ENCODE measurements at regions not wholly inside any gene's neighbourhood (a gene's known extent, or its start where the extent isn't known, plus 50 kb on each side); places are given as distances from the start of the nearest gene placed in this dataset.

DNA sequence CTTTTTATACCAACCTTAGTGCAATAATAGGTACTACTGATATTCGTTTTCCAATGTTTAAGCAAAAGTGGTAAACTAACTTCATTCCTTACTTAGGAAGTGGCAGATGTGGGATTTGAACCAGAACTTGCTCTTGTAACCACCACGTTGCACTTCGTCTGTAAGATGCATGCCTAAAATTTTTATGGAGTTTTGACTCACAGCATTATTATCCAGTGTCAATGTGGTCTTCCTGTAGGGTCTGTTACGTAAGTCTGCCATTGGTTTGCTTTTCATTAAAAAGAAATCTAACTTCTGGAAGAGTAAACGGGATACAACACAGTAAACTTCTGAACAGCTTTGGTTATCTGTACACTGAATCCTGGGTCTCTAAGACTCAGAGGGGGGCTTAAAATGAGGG is 521.0 kb upstream of the WWC1 start:
- no peak overlapping the region for H3K27ac Mint-ChIP-seq
- no peaks in the 10 kb centered on the region for H3K27me3 Mint-ChIP-seq
- ChIA-PET CTCF (no interaction called here), POLR2A (no interaction called here)
- H3K9me3 Mint-ChIP-seq, result no peaks in the 10 kb centered on the region
- DNase-seq, result no peak
- intact Hi-C loops (cut with micrococcal nuclease), result no loop called here
- no peak overlapping the region for H3K4me3 Mint-ChIP-seq
- no peaks in the 10 kb centered on the region for H3K36me3 Mint-ChIP-seq
- H3K4me1 Mint-ChIP-seq (ENCODE audit: low read depth), result no peaks in the 10 kb centered on the region

DNA sequence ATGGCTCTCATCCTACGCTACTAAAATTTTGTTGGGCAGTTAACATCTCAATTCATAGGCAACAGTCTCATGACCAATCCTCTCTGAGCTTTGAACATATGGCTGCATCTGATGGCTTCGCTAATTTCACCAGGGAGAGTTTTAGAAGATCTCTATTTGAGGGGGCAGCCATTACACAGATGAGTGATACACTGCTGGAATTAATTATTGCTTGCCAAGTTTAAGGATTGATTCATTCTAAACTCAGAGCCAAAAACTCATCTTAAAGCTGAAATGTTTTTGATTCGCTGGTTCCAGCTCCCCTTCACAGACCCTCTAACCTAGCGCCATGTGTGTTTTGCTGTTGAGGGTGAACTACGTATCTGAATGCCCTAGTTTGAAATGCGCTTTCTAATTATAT is 519.9 kb upstream of the WWC1 start:
- H3K27ac Mint-ChIP-seq, result no peak overlapping the region
- intact Hi-C loops (cut with micrococcal nuclease), result no loop called here
- no peaks in the 10 kb centered on the region for H3K9me3 Mint-ChIP-seq
- ChIA-PET CTCF (no interaction called here), POLR2A (no interaction called here)
- H3K36me3 Mint-ChIP-seq, result no peaks in the 10 kb centered on the region
- H3K4me1 Mint-ChIP-seq (ENCODE audit: low read depth), result no peaks in the 10 kb centered on the region
- no peaks in the 10 kb centered on the region for H3K27me3 Mint-ChIP-seq
- DNase-seq, result no peak
- H3K4me3 Mint-ChIP-seq, result no peak overlapping the region

DNA sequence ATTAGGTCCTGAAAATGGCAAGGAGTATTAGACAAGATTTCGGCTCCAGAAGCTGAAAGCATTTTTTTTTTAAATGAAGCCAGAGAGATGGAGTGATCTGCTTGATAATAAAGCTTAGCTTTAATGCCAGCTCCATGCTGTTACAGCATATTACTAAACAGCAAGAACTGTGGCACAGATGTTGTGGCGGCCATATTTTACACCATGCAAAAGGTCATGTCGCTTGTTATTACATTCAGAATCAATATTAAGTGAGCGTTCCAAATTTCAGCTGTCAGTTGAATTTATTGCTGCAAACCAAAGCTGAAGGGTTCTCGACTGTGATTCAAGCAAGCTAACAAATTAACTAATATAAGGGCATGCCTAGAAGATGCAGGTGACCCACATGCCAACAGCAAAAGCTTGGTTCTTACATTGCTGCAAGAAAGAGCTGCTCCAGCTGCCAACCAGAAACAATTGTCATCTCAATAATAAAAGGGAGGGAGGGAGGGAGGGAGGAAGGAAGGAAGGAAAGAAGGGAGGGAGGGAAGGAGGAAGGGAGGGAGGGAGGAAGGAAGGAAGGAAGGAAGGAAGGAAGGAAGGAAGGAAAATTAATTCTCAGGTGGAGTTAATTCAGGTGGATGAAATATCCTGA is 517.7 kb upstream of the WWC1 start:
- DNase-seq, result no peak
- no peak overlapping the region for H3K4me3 Mint-ChIP-seq
- CTCF ChIA-PET, result interaction anchor here (0.7 kb wide), 1 partner anchor 212 kb away, joined by 3 read pairs; no protein-coding TSS in a partner anchor
- intact Hi-C loops (cut with micrococcal nuclease), result no loop called here
- POLR2A ChIA-PET, result no interaction called here
- no peaks in the 10 kb centered on the region for H3K4me1 Mint-ChIP-seq (ENCODE audit: low read depth)
- H3K36me3 Mint-ChIP-seq, result no peaks in the 10 kb centered on the region
- no peaks in the 10 kb centered on the region for H3K9me3 Mint-ChIP-seq
- no peak overlapping the region for H3K27ac Mint-ChIP-seq
- H3K27me3 Mint-ChIP-seq, result no peaks in the 10 kb centered on the region

DNA sequence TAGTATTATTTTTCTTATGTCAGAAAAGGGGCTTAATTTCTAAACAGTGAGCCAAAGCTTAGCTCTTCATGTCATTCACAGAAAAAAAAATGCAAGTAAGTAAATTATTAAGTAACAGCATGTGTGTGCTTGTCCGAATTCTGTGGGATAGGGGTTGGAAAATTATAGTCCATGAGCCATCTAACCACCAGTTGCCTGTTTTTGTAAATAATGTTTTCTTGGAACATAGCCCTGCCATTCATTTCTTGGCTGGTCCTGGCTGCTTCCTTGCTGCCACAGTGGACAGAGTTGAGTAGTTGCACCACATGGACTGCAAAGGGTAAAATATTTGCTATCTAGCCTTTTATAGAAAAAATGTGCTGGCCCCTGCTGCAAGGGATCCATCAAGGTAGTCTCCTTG is 513.7 kb upstream of the WWC1 start:
- no peaks in the 10 kb centered on the region for H3K27me3 Mint-ChIP-seq
- POLR2A ChIA-PET, result no interaction called here
- intact Hi-C loops (cut with micrococcal nuclease), result no loop called here
- no peaks in the 10 kb centered on the region for H3K4me1 Mint-ChIP-seq (ENCODE audit: low read depth)
- H3K27ac Mint-ChIP-seq, result no peak overlapping the region
- H3K4me3 Mint-ChIP-seq, result no peak overlapping the region
- no peaks in the 10 kb centered on the region for H3K36me3 Mint-ChIP-seq
- CTCF ChIA-PET, result no interaction called here
- DNase-seq, result no peak
- H3K9me3 Mint-ChIP-seq, result no peaks in the 10 kb centered on the region

DNA sequence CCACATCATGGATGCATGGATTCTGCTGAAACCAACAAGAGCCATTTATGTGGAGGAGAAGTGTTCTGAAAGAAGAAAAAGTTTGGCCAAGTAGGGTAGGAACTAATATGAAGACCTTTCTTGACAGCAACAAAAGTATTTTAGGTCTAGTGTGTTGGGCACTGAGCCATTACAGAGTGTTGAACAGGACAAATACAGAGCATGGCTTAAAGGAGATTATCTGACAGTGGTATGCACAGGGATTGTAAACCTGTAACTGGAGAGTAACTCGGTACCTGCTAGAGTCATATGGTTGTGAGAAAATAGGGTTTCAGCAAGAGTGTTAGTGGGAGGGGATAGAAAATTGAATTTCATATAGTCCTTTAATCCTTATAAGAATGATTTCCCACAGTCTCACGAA is 513.2 kb upstream of the WWC1 start:
- Mint-ChIP-seq H3K4me1 (ENCODE audit: low read depth) (no peaks in the 10 kb centered on the region), H3K9me3 (no peaks in the 10 kb centered on the region), H3K36me3 (no peaks in the 10 kb centered on the region), H3K27me3 (no peaks in the 10 kb centered on the region), H3K4me3 (no peak overlapping the region), H3K27ac (no peak overlapping the region)
- DNase-seq, result no peak
- ChIA-PET POLR2A (no interaction called here), CTCF (no interaction called here)
- intact Hi-C loops (cut with micrococcal nuclease), result no loop called here

DNA sequence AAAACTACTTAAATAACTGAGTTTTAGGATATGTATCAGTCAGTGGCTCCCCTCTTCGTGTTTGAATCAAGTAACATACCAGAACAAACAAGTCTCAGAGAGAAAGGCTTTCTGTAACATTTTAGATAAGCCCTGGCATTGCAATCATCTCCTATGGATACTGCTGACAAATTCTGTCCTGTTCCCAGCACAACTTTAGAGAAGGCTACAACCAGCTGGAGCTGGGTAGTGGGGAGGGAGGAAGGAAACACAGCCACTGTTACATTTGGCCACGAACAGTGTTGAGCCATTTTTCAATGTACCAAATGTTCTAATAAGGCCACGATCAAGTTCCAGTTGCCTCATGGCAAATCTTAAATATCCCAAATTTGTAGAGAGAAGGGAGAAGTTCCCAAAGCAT is 511.8 kb upstream of the WWC1 start:
- intact Hi-C loops (cut with micrococcal nuclease), result no loop called here
- POLR2A ChIA-PET, result no interaction called here
- no peak for DNase-seq

DNA sequence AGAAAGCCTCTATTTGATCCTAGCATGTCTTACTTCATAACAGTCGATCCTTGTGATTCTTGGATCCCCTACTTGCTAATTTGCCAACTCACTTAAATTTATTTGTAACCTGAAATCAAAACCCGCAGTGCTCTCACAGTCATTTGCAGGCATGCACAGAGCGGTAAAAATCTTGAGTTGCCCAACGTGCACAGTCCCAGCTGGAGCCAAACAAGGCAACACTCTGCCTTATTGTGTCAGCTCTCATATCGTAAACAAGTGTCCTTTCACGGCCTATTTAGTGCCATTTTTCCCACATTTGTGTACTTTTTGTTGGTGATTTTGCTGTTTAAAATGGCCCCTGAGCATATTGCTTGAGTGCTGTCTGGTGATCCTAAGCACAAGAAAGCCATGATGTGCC is 511.3 kb upstream of the WWC1 start:
- Mint-ChIP-seq H3K27ac (no peak overlapping the region), H3K4me1 (ENCODE audit: low read depth) (no peaks in the 10 kb centered on the region), H3K27me3 (no peaks in the 10 kb centered on the region), H3K9me3 (no peaks in the 10 kb centered on the region), H3K4me3 (no peak overlapping the region), H3K36me3 (no peaks in the 10 kb centered on the region)
- intact Hi-C loops (cut with micrococcal nuclease), result no loop called here
- no peak for DNase-seq
- ChIA-PET POLR2A (no interaction called here), CTCF (no interaction called here)

More for the DNA sequence above, 511.8 kb upstream of the WWC1 start:
- Mint-ChIP-seq H3K4me3 (no peak overlapping the region), H3K4me1 (ENCODE audit: low read depth) (no peaks in the 10 kb centered on the region), H3K27me3 (no peaks in the 10 kb centered on the region), H3K27ac (no peak overlapping the region), H3K36me3 (no peaks in the 10 kb centered on the region), H3K9me3 (no peaks in the 10 kb centered on the region)
- CTCF ChIA-PET, result no interaction called here

DNA sequence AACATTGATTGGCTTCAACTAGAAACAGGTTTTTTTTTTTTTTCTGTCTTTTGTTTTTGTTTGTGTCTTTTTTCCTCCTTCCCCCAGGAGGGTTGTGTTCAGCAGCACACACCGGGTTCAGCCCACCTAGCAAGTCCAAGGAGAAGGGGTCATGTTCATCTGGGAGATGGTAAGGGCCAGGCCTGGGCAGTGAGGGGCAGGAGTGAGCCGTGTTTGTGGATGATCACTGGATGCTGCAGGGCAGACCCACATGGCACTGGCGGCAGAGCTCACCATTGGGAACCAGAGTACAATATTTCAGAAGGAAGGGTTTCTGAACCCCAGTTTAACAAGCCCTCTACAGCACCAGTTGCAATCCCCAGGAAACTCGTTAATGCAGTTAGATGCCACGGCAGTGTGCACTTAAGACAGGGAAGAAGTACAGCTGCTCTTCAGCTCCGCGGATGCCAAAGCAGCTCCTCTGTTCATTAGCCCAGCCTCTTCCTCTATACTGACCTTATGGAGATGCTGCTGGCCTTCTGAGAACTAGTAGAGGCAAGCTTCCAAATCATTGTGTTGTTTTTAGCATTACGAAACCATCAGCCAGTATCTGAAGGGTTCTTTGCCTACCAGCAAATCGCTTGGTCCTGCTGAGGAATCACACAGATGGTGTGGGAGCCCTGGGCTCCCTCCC is 508.2 kb upstream of the WWC1 start:
- Mint-ChIP-seq H3K36me3 (no peaks in the 10 kb centered on the region), H3K4me1 (ENCODE audit: low read depth) (no peaks in the 10 kb centered on the region), H3K9me3 (no peaks in the 10 kb centered on the region), H3K4me3 (no peak overlapping the region), H3K27ac (no peak overlapping the region), H3K27me3 (no peaks in the 10 kb centered on the region)
- ChIA-PET CTCF (no interaction called here), POLR2A (no interaction called here)
- no peak for DNase-seq
- intact Hi-C loops (cut with micrococcal nuclease), result no loop called here

DNA sequence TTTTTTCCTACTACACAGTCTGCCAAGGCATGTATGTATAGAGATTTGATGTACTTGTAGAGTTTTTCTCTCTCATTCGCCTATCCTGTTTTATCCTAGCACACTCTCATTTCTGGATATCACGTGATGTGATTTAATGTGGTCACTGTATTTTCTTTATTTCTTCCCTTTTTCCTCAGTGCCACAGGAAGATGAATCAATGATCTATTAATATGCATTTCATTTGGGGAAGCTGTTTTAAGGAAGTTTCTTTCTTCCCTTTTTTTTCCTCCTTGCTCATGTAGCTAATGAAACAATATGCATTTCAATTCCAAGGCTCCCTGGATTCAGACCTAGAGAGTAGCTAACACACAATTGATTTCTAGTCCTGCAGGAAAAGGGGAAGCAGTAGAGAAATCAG is 506.3 kb upstream of the WWC1 start:
- DNase-seq, result no peak

DNA sequence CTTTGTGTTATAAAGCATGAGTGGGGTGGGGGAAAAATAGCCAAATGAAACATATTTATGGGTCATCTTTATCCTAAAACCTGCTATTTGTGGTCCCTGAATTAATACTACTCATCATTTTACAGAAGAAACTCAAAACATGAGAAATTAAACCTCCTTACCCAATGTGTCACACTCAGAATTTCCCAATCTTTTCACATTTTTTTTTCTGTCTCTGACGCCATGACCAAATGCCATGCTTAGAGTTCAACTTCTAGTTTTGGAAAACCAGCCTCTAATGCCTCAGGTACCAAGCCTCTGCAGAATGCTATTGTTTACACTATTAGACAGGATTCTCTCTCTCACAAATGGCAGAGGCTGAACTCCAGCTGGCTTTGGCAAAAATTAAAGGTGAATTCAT is 505.5 kb upstream of the WWC1 start:
- H3K27me3 Mint-ChIP-seq, result no peaks in the 10 kb centered on the region
- ChIA-PET POLR2A (no interaction called here), CTCF (no interaction called here)
- no peak overlapping the region for H3K4me3 Mint-ChIP-seq
- H3K9me3 Mint-ChIP-seq, result no peaks in the 10 kb centered on the region
- DNase-seq, result no peak
- no peaks in the 10 kb centered on the region for H3K36me3 Mint-ChIP-seq
- H3K4me1 Mint-ChIP-seq (ENCODE audit: low read depth), result no peaks in the 10 kb centered on the region
- H3K27ac Mint-ChIP-seq, result no peak overlapping the region
- intact Hi-C loops (cut with micrococcal nuclease), result no loop called here

More for the DNA sequence above, 506.3 kb upstream of the WWC1 start:
- Mint-ChIP-seq H3K4me3 (no peak overlapping the region), H3K9me3 (no peaks in the 10 kb centered on the region), H3K27ac (no peak overlapping the region), H3K36me3 (no peaks in the 10 kb centered on the region), H3K27me3 (no peaks in the 10 kb centered on the region), H3K4me1 (ENCODE audit: low read depth) (no peaks in the 10 kb centered on the region)
- ChIA-PET CTCF (no interaction called here), POLR2A (no interaction called here)
- intact Hi-C loops (cut with micrococcal nuclease), result no loop called here

DNA sequence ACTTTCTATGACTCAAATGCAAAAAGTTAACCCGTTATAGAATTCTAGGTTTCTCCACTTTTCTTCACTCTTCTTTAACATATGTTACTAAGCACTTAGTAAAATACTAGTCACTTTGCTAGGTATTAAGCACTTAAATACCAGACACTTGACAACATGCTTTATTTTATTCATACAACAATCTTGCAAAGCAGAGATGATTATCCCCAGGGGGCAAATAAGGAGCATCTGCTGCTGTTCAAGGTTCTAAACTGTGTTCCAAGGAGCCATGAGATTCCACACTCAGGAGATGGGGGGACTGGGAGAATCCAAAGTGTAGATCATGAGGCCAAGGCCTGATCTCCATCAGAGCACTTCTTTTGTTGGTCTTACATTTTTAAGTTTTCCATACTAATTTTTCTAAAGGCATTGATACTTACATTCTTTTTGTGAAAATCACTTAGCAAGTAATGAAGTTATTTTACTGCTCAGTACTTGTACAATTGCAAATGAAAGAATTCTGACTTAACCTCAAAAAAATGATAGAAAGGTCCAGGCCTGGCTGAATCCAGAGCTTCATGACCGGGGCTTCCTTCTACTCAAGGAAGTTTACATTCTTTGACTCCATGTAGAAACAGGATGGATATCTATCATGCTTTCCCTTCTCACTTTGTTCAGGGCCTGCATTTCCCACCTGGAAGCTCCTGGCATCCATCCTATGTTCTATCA is 504.4 kb upstream of the WWC1 start:
- H3K4me1 Mint-ChIP-seq (ENCODE audit: low read depth), result no peaks in the 10 kb centered on the region
- no peak for DNase-seq
- no peaks in the 10 kb centered on the region for H3K9me3 Mint-ChIP-seq
- no peaks in the 10 kb centered on the region for H3K27me3 Mint-ChIP-seq
- intact Hi-C loops (cut with micrococcal nuclease), result no loop called here
- CTCF ChIA-PET, result no interaction called here
- H3K36me3 Mint-ChIP-seq, result no peaks in the 10 kb centered on the region
- H3K4me3 Mint-ChIP-seq, result no peak overlapping the region
- H3K27ac Mint-ChIP-seq, result no peak overlapping the region
- POLR2A ChIA-PET, result no interaction called here

DNA sequence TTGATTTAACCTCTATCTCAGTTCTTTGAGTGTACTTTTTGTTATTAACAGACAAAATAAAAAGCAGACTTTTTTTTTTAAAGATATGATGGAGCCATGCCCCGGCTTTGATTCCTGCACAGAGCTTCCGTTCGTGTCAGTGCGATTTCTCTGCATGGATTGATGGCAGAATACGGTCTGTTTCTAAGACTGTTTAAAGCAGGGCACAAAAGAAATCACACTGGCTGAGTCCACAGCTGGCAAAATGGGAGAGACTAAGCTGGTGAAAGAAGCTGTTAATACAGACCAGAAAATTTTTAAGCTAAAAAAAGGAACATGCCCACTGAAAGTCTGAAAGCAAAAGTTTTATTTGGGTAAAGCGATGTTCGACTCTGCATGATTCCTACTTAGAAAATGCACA is 501.4 kb upstream of the WWC1 start:
- no peak overlapping the region for H3K4me3 Mint-ChIP-seq
- H3K9me3 Mint-ChIP-seq, result no peaks in the 10 kb centered on the region
- ChIA-PET POLR2A (no interaction called here), CTCF (interaction anchor here (1.1 kb wide), 1 partner anchor 9 kb away, joined by 3 read pairs; no protein-coding TSS in a partner anchor)
- H3K27ac Mint-ChIP-seq, result no peak overlapping the region
- no peaks in the 10 kb centered on the region for H3K4me1 Mint-ChIP-seq (ENCODE audit: low read depth)
- no peak for DNase-seq
- no peaks in the 10 kb centered on the region for H3K36me3 Mint-ChIP-seq
- no peaks in the 10 kb centered on the region for H3K27me3 Mint-ChIP-seq
- intact Hi-C loops (cut with micrococcal nuclease), result no loop called here
